HuH-7.5 (cell line): ENCODE measurements at regions not wholly inside any gene's neighbourhood (a gene's known extent, or its start where the extent isn't known, plus 50 kb on each side); places are given as distances from the start of the nearest gene placed in this dataset.
"Not testable (repeated sequence)": the region's sequence is repeated elsewhere in the genome, so short reads cannot be mapped to it uniquely, and the experiment has no call there.

Source experiments
- DNase-seq: peaks from one replicate; pipeline ENCODE4 v3.0.0; 2011; ENCODE audit warnings: low spot score

DNA sequence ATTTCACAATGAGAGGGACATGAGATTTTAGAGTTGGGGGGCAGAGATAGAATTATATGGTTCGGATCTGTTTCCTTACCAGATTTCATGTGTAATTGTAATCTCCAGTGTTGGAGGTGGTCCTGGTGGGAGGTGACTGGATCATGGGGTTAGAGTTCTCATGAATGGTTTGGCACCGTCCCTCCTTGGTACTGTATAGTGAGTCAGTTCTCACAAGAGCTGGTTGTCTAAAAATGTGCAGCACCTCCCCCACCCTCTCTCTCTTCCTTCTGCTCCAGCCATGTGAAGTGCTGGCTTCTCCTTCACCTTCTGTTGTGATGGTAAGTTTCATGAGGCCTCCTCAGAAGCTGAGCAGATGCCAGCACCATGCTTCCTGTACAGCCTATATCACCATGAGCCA is 138.1 kb downstream of the SCG2 start:
- DNase-seq: no peak

DNA sequence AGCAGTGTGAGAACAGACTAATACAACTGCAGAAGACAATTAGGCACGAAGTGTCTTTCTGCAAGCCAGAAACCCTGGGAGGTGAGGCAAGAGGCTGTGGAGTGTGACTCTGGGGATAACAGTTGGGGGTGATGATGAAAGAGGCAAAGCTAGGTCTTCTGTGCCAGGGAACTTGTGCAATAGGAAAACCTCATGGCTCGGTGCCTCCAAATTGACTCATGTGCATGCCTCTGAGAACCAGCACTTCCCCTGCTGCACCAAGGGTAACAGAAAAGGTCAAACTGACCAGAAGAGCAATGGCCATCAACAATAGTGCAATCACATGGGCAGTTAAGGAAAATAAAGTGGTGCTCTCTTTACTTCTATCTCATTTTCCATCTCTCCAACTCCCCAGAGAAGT is 136.4 kb downstream of the SCG2 start:
- DNase-seq: no peak

DNA sequence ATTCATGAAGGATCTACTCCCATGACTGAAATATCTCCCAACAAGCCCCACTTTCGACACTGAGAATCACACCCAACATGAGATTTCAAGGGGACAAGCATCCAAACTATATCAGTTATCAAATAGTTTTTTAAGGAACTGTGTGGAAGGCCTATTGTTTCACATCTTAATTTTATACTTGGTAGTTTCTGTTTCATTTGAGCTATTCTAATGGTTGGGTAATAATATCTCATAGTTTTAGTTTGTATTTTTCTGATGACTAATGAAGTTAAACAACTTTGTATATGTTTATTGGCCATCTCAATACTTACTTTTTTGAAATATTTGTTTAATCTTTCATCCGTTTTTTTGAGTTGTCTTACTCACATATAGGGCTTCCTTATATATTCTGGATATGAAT is 135.0 kb downstream of the SCG2 start:
- DNase-seq: no peak

DNA sequence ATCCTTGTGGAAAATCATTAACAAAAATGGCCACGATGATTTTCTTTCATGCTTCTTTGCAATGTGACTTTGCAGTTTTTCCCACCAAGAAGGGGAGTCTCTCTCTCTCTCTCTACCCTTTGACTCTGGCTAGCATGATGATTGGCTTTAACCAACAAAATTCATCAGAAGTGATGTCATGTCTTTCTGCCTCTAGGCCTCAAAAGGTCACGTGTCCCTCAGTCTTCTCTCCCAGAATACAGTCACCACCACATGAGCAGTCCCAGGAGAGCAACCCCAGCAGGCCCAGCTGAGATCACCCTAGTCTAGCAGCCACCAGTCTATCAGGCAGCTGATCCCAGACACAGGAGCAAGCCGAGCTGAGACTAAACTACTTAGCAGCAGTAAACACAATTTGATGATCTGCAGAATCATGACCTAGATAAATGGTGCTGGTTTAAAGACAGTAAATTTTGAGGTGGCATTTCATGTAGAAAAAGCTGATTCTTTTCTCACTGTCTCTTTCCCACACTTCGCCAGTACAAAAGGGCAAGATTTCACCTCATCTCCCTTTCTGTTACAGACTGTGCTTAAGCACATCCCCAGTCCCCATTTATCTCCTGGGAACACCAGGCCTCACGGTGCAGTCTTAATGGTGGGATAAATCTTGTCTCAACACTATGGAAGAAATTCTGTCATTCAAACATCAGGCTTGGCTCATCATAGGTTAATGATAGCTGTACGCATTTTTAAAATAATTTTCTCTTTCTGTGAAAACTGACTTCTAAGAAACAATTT is 132.7 kb downstream of the SCG2 start:
- no peak for DNase-seq

DNA sequence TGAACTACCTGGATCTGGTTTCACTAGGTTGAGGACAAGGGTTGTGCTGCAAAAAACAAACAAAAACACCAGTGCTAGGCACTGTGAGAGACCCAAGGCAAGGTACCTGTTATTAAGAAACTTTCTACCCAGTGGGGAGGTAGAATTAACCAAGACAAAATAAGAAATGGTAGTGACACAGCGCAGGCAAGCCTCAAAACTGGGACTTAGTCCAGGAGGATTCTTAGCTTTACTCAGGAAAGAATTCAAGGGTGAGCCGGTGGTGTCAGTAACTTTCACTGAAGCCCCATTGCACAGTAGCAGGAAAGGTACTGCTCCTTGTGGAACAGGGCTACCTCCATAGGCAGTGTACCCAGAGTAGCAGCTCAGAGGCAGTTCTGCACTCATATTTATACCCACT is 131.6 kb downstream of the SCG2 start:
- DNase-seq: no peak

- no peak for DNase-seq
Observed at GRCh38 chr2:223472771-223473170, 129.4 kb downstream of the SCG2 start.

GRCh38 chr2:223474893-223475292 is 127.3 kb downstream of the SCG2 start:
- no peak for DNase-seq

DNA sequence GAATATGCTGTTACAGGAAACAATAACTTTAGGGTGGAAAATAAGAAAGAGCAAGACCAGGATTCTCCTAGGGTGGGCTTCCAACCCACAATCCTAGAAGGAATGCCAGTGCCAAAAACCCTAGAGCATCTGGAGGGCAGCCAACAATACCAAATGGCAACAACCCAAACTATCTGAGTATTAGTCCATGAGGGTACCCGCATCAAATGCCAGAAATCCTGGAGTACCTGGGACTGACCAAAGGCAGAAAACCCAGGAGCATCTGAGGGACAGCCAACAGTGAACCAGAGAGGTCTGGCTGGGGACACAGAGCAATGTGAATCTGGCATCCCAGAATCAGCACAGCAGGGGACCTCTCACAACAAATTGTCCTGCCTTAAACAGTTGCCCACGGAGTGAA is 126.3 kb downstream of the SCG2 start:
- no peak for DNase-seq

DNA sequence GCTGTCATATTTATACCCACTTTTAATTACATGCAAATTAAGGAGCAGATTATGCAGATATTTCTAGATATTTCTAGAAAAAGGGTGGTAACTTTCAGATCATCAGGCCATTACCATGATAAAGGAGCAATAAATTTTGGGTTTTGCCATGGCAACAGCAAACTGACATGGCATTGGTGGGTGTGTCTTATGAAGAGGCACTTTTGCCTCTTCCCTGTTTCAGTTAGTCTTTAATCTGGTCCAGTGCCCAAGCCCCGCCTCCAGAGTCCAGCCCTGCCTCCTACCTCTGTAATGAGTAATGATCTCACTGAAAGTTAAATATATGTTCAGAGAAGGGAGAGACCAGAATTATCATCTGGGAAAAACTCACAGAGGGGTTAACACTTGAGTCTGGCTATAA is 124.8 kb downstream of the SCG2 start:
- no peak for DNase-seq

- no peak for DNase-seq
Observed at GRCh38 chr2:223481486-223481885, 120.7 kb downstream of the SCG2 start.

- DNase-seq: no peak
Observed at GRCh38 chr2:223486751-223487150, 115.4 kb downstream of the SCG2 start.

DNA sequence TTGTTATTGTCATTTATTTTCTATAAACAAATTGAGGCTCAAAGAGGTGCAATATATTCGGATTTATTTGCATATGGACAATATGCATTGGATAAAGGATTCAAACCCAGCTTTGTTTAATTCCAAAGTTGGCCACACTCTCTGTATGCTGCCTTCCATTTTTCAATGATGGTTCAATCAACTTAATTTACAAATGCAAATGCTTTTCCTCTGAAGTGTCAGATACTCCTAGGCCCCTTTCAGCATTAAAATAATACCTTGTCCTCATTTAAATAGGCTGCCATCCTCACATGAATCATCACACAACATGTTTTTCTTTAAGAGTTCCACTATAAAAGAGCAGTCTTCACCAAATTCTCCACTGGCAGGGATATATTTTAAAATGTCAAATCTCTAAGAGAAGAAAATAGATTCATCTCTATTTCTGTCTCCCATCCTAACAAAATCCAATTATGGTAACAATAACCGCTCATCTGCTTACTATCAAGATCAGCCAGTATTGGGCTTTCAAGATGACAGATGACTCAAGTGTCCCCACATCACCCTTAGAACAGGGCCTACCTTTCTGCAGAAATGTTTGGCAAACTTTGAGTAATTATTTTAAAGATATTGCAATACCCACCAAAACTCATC is 114.8 kb downstream of the SCG2 start:
- no peak for DNase-seq

- no peak for DNase-seq
Observed at GRCh38 chr2:223488814-223489213, 113.3 kb downstream of the SCG2 start.

DNA sequence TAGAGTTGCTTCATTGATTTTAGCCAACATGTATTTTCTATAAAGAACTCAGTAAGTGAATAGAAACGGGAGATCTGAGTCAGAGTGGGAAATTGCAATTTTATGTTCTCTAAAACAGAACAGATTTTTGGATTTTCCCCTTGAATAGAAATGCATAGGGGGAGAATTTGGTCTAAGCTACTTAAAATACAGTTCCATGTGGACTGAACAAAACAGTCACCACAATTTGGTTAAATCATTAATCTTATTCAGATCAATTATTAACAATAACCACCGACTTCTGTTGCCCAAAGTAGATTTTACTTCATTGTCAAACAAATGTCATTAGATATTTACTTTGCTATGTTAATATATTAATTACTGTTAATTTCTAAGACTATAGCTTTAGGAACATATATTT is 107.7 kb downstream of the SCG2 start:
- DNase-seq: no peak

GRCh38 chr2:223494942-223495341 is 107.2 kb downstream of the SCG2 start:
- DNase-seq: no peak

DNA sequence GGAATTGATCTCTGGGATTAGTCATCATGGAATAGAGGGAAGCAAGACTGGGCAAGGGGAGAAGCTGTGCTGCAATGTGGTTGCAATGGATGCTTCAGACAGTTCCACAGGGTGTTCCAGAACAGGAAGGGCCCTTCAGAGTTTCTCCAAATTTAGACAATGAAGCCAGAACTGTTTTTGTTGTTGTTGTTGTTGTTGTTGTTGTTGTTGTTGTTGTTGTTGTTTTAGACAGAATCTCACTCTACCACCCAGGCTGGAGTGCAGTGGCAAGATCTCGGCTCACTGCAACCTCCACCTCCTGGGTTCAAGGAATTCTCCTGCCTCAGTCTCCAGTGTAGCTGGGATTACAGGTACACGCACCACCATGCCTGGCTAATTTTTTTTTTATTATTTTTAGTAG is 105.3 kb downstream of the SCG2 start:
- DNase-seq: not testable (repeated sequence)

DNA sequence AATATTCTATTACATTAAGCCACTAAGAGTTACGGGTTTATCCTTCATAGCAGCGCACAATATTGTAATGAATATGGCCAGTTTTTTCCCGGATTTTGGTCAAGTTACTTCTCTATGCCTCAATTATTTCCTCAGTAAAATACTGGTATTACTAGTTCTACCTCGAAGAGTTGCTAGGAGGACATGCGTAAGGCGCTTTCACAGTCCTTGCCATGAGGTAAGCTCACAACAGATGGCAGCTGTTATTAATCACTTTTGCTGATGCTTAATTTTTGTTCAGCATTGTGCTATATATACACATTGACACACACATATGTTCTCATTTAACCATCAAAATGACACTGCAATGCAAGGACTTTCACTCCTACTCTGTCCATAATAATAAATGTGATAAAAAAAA is 101.5 kb downstream of the SCG2 start:
- DNase-seq: no peak

DNA sequence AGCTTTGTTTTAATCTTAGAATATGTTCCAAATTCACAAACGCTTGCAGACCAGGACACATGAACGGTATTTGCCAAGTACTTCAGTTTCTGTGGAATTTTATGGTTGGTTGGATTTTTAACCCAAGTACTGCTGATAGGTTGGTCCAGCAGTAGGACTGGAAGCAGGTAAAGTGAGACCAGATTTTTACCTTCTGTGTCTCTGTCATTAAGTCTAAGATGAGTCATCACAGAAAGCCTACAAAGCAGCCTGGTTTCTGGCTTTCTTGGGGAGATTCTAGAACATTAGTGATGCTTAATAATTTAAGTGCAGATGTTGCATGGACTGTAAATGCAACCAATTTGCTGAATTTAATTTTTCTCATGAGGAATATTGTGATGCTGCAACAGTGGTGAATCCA is 100.5 kb downstream of the SCG2 start:
- DNase-seq: no peak

DNA sequence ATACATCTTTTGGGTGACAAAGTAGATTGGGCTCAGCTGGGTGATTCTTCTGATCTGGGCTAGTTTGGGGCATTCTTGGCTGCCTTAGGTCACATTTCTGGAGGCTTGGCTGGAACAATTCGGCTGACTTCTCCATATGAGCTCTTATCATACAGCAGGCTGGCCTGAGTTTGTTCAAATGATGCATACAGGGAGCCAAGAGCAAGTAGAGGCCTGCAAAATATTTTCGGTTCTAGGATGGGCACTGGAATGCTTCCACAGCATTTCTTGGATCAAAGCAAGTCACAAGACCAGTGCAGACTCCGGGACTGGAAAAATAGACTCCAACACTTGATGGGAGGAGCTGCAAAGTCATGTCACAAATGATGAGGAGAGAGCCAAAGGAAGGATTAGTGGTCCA is 98.4 kb downstream of the SCG2 start:
- DNase-seq: no peak

- DNase-seq: no peak
Observed at GRCh38 chr2:223508372-223508771, 93.8 kb downstream of the SCG2 start.

- DNase-seq: no peak
Observed at GRCh38 chr2:223510713-223511112, 91.4 kb downstream of the SCG2 start.

DNA sequence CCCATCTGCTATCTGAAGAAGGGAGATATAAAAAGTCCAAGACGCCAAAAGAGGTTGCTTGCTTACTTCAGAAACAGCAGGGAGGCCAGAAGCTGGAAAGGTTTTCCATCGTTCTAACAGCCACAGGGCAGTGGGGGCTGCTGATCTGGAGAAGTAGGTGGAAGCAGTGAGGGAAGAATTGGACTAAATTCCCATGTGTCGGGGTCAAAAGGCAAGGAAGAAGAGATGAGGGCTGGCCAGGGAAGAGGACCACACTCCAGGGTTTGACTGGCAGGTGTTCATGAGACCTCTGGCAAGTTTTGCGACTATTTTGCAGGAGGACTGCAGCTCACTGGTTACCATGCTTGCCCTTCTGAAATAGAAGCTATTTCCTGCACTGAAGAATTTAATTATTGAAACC is 91.0 kb downstream of the SCG2 start:
- no peak for DNase-seq

DNA sequence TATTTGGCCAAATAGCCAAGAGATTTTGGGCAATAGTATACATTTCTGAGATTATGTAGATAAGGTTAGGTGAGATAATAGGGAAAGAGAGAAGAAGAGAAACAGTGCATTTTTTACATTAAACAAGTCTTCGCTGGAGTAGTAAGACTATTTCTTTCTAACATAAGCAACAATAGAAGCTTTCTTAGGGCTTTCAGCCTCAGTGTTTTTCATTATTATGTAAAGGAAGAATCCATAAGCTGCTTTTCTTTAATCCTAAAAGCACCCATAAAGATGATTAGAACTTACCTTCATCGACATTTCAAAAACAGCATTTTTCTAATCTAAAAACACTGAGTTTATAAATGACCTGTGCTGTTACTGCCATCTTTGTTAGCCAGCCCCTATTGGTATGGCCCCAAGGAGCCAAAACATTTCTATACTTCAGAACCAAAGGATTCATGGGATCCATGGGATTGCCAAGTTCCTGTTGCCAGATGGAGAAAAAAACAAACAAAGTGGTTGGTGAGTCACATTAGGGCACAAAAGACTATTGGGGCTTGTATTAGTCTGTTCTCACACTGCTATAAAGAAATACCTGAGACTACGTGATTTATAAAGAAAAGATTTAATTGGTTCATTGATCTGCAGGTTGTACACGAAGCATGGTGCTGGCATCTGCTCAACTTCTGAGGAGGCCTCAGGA is 88.2 kb downstream of the SCG2 start:
- DNase-seq: no peak
